Prostate gland (tissue), 2 donors: ENCODE measurements at regions not wholly inside any gene's neighbourhood (a gene's known extent, or its start where the extent isn't known, plus 50 kb on each side); places are given as distances from the start of the nearest gene placed in this dataset.

Source experiments
- DNase-seq: peaks from one replicate; pipeline ENCODE4 v3.0.0-alpha.2; 2019; ENCODE audit warnings: low spot score
- H3K27ac ChIP-seq, 2 donors: fragments of 200-600 bp; sonication (generic); 2 replicates each; pipeline ENCODE4 v1.5.1; 2017 to 2019
- H3K27me3 ChIP-seq: fragments of 200-600 bp; sonication (generic); replicated peaks from 2 replicates; pipeline ENCODE4 v1.5.1; 2019; ENCODE audit not compliant: insufficient read depth
- H3K36me3 ChIP-seq, 2 donors: fragments of 200-600 bp; sonication (generic); 1 replicate in 1 of 2; 2 replicates in 1 of 2; pipeline versions ENCODE4 v1.5.1 to v1.8.1; 2017 to 2019
- H3K4me1 ChIP-seq: fragments of 200-600 bp; sonication (generic); replicated peaks from 2 replicates; pipeline ENCODE4 v1.5.1; 2019
- H3K4me3 ChIP-seq, 2 donors: fragments of 200-600 bp; sonication (generic); 2 replicates each; pipeline ENCODE4 v1.5.1; 2017 to 2019
- H3K9me3 ChIP-seq: fragments of 200-600 bp; sonication (generic); 2 replicates; pipeline ENCODE4 v1.5.1; 2017
- POLR2A ChIP-seq: fragments of 450-650 bp; IDR thresholded peaks from one replicate; pipeline ENCODE4 v1.6.1; 2016; ENCODE audit warnings: antibody characterized with exemption, mild to moderate bottlenecking
- POLR2AphosphoS5 ChIP-seq: sonication (generic); formaldehyde crosslinking; IDR thresholded peaks from one replicate; pipeline ENCODE4 v1.6.1; 2017; ENCODE audit warnings: antibody characterized with exemption
- WGBS: methylation state at CpG from one replicate; pipeline ENCODE4 v1.1.5; 2018; 5-methylcytosine and 5-hydroxymethylcytosine counted together
- intact Hi-C: fragments of 100-400 bp; cut with DNase I; formaldehyde crosslinking; loops from one replicate; pipeline ENCODE4 v1.14.2; 2022
- TF ChIP-seq, protein P1 (sequence below), 4 experiments: fragments of 200-600 bp in 2 of 4; fragments of 450-650 bp in 2 of 4; sonication (generic) in 2 of 4; IDR thresholded peaks; 1 replicate in 3 of 4; 2 replicates in 1 of 4; pipeline ENCODE4 v1.5.1; 2016 to 2019; ENCODE audit warnings: antibody characterized with exemption in 4 of 4, mild to moderate bottlenecking in 2 of 4, moderate library complexity in 2 of 4

- intact Hi-C loops = no loop called here
- TF ChIP-seq POLR2A = no peak
- TF ChIP-seq, protein P1, sequence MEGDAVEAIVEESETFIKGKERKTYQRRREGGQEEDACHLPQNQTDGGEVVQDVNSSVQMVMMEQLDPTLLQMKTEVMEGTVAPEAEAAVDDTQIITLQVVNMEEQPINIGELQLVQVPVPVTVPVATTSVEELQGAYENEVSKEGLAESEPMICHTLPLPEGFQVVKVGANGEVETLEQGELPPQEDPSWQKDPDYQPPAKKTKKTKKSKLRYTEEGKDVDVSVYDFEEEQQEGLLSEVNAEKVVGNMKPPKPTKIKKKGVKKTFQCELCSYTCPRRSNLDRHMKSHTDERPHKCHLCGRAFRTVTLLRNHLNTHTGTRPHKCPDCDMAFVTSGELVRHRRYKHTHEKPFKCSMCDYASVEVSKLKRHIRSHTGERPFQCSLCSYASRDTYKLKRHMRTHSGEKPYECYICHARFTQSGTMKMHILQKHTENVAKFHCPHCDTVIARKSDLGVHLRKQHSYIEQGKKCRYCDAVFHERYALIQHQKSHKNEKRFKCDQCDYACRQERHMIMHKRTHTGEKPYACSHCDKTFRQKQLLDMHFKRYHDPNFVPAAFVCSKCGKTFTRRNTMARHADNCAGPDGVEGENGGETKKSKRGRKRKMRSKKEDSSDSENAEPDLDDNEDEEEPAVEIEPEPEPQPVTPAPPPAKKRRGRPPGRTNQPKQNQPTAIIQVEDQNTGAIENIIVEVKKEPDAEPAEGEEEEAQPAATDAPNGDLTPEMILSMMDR (IDR thresholded peaks at IDR 0.05) = no peak
- no peak for TF ChIP-seq POLR2AphosphoS5
- H3K4me3 ChIP-seq = no peak overlapping the region
Measured at GRCh38 chr4:160127211-160127610, 1024.3 kb downstream of the RAPGEF2 start.

DNA sequence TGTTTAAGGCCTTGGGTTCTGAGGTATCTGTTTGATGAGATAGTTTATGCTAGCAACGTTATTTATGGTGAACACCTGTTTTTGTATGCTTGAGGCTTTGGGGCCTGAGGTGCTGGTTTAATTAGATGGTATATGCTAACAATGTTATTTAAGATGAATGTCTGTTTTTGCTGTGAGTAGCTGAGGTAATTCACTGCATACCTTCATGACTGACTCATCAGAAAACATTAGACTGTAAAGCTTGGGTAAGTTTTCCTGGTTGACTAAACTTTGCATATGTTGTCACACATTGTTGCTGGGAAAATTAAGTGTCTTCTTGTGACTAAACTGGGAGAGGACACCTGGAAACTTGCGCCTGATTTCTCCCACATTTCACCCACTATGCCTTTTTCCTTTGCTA is 1026.6 kb downstream of the RAPGEF2 start:
- no peaks in the 10 kb centered on the region for H3K27me3 ChIP-seq
- no peak for DNase-seq
- no peaks in the 10 kb centered on the region for H3K9me3 ChIP-seq
- intact Hi-C loops = no loop called here
- H3K27ac ChIP-seq = no peak overlapping the region
- 74% methylated on average over 2 of the region's 2 CpGs for WGBS
- no peaks in the 10 kb centered on the region for H3K36me3 ChIP-seq
- no peaks in the 10 kb centered on the region for H3K4me1 ChIP-seq
- no peak overlapping the region for H3K4me3 ChIP-seq
- TF ChIP-seq POLR2AphosphoS5 = no peak
- TF ChIP-seq, protein P1 (IDR thresholded peaks at IDR 0.05) = no peak
- no peak for TF ChIP-seq POLR2A

More at GRCh38 chr4:160127211-160127610, 1024.3 kb downstream of the RAPGEF2 start:
- no peaks in the 10 kb centered on the region for H3K9me3 ChIP-seq
- H3K4me1 ChIP-seq = no peaks in the 10 kb centered on the region
- no peaks in the 10 kb centered on the region for H3K27me3 ChIP-seq
- no peak for DNase-seq
- no peak overlapping the region for H3K27ac ChIP-seq
- H3K36me3 ChIP-seq = no peaks in the 10 kb centered on the region

- no peaks in the 10 kb centered on the region for H3K36me3 ChIP-seq
- intact Hi-C loops = no loop called here
- H3K4me1 ChIP-seq = no peaks in the 10 kb centered on the region
- no peak overlapping the region for H3K27ac ChIP-seq
- TF ChIP-seq POLR2A (no peak), POLR2AphosphoS5 (no peak)
- TF ChIP-seq, protein P1 (IDR thresholded peaks at IDR 0.05) = no peak
- H3K27me3 ChIP-seq = no peaks in the 10 kb centered on the region
- no peak overlapping the region for H3K4me3 ChIP-seq
- DNase-seq = no peak
- H3K9me3 ChIP-seq = no peaks in the 10 kb centered on the region
- WGBS = 41% methylated on average over 2 of the region's 2 CpGs
Measured at GRCh38 chr4:160136021-160136420, 1033.1 kb downstream of the RAPGEF2 start.

- DNase-seq = no peak
- no peak for TF ChIP-seq POLR2A
- no peak for TF ChIP-seq POLR2AphosphoS5
- TF ChIP-seq, protein P1 (IDR thresholded peaks at IDR 0.05) = no peak
- H3K9me3 ChIP-seq = no peaks in the 10 kb centered on the region
- no peak overlapping the region for H3K4me3 ChIP-seq
- H3K4me1 ChIP-seq = no peaks in the 10 kb centered on the region
- no peak overlapping the region for H3K27ac ChIP-seq
- intact Hi-C loops = no loop called here
- H3K27me3 ChIP-seq = no peaks in the 10 kb centered on the region
- no peaks in the 10 kb centered on the region for H3K36me3 ChIP-seq
Measured at GRCh38 chr4:160141206-160141605, 1038.3 kb downstream of the RAPGEF2 start.

DNA sequence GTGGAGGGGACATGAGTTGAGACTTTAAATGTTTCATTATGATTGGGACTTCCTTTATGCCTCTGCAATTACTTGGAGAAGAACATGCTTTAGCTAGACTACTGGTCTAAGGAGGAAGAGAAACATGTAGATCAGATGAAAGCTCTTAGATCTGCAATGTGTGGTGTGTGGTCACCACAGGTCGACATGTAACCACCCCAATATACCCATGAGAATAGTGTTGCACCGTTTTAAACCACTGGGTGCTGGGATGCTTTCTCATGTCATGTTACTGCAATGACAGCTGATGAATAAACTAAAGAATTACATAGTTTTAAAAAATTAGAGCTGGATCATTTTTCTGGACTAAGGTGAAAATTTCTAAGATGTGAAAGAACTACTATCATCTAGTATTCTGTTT is 1039.7 kb downstream of the RAPGEF2 start:
- H3K9me3 ChIP-seq = no peaks in the 10 kb centered on the region
- H3K27ac ChIP-seq = no peak overlapping the region
- no peaks in the 10 kb centered on the region for H3K4me1 ChIP-seq
- DNase-seq = no peak
- 76% methylated on average over 2 of the region's 2 CpGs for whole genome bisulfite sequencing
- H3K27me3 ChIP-seq = no peaks in the 10 kb centered on the region
- no peak for TF ChIP-seq POLR2AphosphoS5
- TF ChIP-seq, protein P1 (IDR thresholded peaks at IDR 0.05) = no peak
- no peak for TF ChIP-seq POLR2A
- intact Hi-C loops = no loop called here
- no peak overlapping the region for H3K4me3 ChIP-seq
- no peaks in the 10 kb centered on the region for H3K36me3 ChIP-seq
